Hepatocyte (in vitro differentiated cells): ENCODE measurements at regions not wholly inside any gene's neighbourhood (a gene's known extent, or its start where the extent isn't known, plus 50 kb on each side); places are given as distances from the start of the nearest gene placed in this dataset.

ENCODE experiments used
- DNase-seq: peaks from one replicate; pipeline ENCODE4 v3.0.0-alpha.2; 2016; ENCODE audit warnings: low spot score
- H2AFZ ChIP-seq: fragments of 200-600 bp; sonication (generic); 2 replicates; pipeline ENCODE4 v1.6.0; 2016; ENCODE audit warnings: antibody characterized with exemption, mild to moderate bottlenecking
- H3K27ac ChIP-seq: fragments of 200-600 bp; sonication (generic); 2 replicates; pipeline ENCODE4 v1.5.1; 2016; ENCODE audit warnings: mild to moderate bottlenecking
- H3K27me3 ChIP-seq: fragments of 200-600 bp; sonication (generic); 2 replicates; pipeline ENCODE4 v1.6.1; 2016
- H3K36me3 ChIP-seq: fragments of 200-600 bp; sonication (generic); replicated peaks from 2 replicates; pipeline ENCODE4 v1.5.1; 2016; ENCODE audit warnings: low read depth; ENCODE audit not compliant: insufficient read depth
- H3K4me1 ChIP-seq: fragments of 200-600 bp; sonication (generic); 2 replicates; pipeline ENCODE4 v1.5.1; 2016; ENCODE audit warnings: mild to moderate bottlenecking, moderate library complexity; ENCODE audit not compliant: insufficient read depth
- H3K4me2 ChIP-seq: fragments of 200-600 bp; sonication (generic); 2 replicates; pipeline ENCODE4 v1.6.0; 2016
- H3K4me3 ChIP-seq: fragments of 200-600 bp; sonication (generic); 2 replicates; pipeline ENCODE4 v1.5.1; 2016; ENCODE audit warnings: mild to moderate bottlenecking
- H3K79me2 ChIP-seq: fragments of 200-600 bp; sonication (generic); 2 replicates; pipeline ENCODE4 v1.6.0; 2017; ENCODE audit warnings: mild to moderate bottlenecking
- H3K9me2 ChIP-seq: fragments of 200-600 bp; sonication (generic); replicated peaks from 2 replicates; pipeline ENCODE4 v1.6.0; 2017; ENCODE audit warnings: mild to moderate bottlenecking; ENCODE audit not compliant: insufficient read depth
- H3K9me3 ChIP-seq: fragments of 200-600 bp; sonication (generic); 2 replicates; pipeline ENCODE4 v1.5.1; 2016; ENCODE audit warnings: low read depth, mild to moderate bottlenecking
- H4K20me1 ChIP-seq: fragments of 200-600 bp; sonication (generic); 2 replicates; pipeline ENCODE4 v1.6.0; 2016; ENCODE audit warnings: mild to moderate bottlenecking; ENCODE audit not compliant: insufficient read depth, poor library complexity, severe bottlenecking
- EZH2 ChIP-seq: fragments of 200-600 bp; sonication (generic); IDR thresholded peaks from 2 replicates; pipeline ENCODE4 v1.6.1; 2016; ENCODE audit warnings: antibody characterized with exemption, mild to moderate bottlenecking, borderline replicate concordance
- EZH2phosphoT487 ChIP-seq: fragments of 200-600 bp; sonication (generic); IDR thresholded peaks from one replicate; pipeline ENCODE4 v1.6.1; 2018; ENCODE audit warnings: antibody characterized with exemption, mild to moderate bottlenecking, low read depth, moderate library complexity; ENCODE audit not compliant: unreplicated experiment, severe bottlenecking
- WGBS: methylation state at CpG from one replicate; pipeline ENCODE4 v1.1.6; 2016; ENCODE audit warnings: low lambda C conversion rate; ENCODE audit errors: missing lambda C conversion rate; 5-methylcytosine and 5-hydroxymethylcytosine counted together
- TF ChIP-seq, protein P1 (sequence below): fragments of 200-600 bp; sonication (generic); IDR thresholded peaks from 2 replicates; pipeline ENCODE4 v1.5.1; 2016; ENCODE audit warnings: antibody characterized with exemption, mild to moderate bottlenecking; ENCODE audit not compliant: poor library complexity

DNA sequence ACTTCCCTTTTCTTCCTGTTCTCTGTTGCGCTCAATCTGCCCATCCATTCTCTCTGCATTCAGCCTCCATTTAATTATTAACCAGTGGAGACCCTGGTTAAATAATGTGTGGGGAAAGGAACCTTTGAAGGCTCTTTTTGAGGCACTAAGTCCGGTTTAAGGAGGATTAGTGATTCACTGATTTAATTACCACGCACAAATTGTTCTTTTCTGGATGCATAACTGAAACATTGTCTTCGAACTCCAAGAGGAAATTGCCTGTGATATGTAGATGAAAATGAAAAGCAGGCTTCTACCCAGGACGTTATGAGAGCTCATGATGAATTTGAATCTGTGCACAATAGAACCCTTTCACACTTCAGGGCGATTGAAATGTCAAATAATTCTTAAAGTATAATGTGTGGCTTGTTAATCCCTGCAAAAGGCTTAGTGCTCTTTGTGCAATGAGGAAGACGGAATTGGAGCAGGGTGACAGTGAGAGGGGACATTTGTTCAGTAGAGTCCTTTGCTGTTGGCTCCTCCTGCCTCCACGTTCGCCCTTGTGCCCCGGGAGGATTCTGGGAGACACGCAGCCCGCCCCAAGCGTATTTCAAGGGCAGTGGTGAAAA lies 51.1 kb upstream of the ZNF236 start:
- Histone ChIP-seq H3K4me3 (no peak overlapping the region), H3K4me2 (peak overlapping the region; percentile 64), H3K9me3 (no peaks in the 10 kb centered on the region), H3K9me2 (no peaks in the 10 kb centered on the region), H2AFZ (peak overlapping the region; percentile 49), H3K79me2 (no peaks in the 10 kb centered on the region), H3K4me1 (no peaks in the 10 kb centered on the region), H3K27me3 (no peaks in the 10 kb centered on the region), H3K36me3 (no peaks in the 10 kb centered on the region), H3K27ac (no peak overlapping the region), H4K20me1 (no peaks in the 10 kb centered on the region)
- 59% methylated on average over 13 of the region's 13 CpGs for WGBS
- TF ChIP-seq, protein P1, sequence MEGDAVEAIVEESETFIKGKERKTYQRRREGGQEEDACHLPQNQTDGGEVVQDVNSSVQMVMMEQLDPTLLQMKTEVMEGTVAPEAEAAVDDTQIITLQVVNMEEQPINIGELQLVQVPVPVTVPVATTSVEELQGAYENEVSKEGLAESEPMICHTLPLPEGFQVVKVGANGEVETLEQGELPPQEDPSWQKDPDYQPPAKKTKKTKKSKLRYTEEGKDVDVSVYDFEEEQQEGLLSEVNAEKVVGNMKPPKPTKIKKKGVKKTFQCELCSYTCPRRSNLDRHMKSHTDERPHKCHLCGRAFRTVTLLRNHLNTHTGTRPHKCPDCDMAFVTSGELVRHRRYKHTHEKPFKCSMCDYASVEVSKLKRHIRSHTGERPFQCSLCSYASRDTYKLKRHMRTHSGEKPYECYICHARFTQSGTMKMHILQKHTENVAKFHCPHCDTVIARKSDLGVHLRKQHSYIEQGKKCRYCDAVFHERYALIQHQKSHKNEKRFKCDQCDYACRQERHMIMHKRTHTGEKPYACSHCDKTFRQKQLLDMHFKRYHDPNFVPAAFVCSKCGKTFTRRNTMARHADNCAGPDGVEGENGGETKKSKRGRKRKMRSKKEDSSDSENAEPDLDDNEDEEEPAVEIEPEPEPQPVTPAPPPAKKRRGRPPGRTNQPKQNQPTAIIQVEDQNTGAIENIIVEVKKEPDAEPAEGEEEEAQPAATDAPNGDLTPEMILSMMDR: no peak
- no peak for TF ChIP-seq EZH2
- no peak for TF ChIP-seq EZH2phosphoT487
- DNase-seq: no peak

DNA sequence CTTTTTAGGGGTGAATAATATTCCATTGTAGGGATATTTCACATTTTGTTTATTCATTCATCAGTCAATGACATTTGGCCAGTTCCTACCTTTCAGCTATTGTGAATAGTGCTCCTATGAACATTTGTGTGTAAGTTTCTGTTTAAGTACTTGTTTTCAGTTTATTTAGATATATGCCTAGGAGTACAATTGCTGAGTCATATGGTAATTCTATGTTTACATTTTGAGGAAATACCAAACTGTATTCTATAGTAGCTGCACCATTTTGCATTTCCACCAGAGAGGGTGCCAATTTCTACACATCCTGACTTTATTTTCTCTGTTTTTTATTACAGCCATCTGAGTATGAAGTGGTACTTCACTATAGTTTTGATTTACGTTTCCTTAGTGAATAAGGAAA lies 54.4 kb upstream of the ZNF236 start:
- H3K27ac ChIP-seq: no peak overlapping the region
- no peaks in the 10 kb centered on the region for H4K20me1 ChIP-seq
- no peak overlapping the region for H3K4me2 ChIP-seq
- H2AFZ ChIP-seq: no peak overlapping the region
- H3K9me2 ChIP-seq: no peaks in the 10 kb centered on the region
- H3K79me2 ChIP-seq: no peaks in the 10 kb centered on the region
- H3K4me3 ChIP-seq: no peak overlapping the region
- H3K27me3 ChIP-seq: no peaks in the 10 kb centered on the region
- no peaks in the 10 kb centered on the region for H3K9me3 ChIP-seq
- 90% methylated on average over 1 of the region's 1 CpG for WGBS
- no peak for DNase-seq
- H3K36me3 ChIP-seq: no peaks in the 10 kb centered on the region
- TF ChIP-seq, protein P1: no peak
- TF ChIP-seq EZH2phosphoT487: no peak
- no peak for TF ChIP-seq EZH2
- H3K4me1 ChIP-seq: no peaks in the 10 kb centered on the region

DNA sequence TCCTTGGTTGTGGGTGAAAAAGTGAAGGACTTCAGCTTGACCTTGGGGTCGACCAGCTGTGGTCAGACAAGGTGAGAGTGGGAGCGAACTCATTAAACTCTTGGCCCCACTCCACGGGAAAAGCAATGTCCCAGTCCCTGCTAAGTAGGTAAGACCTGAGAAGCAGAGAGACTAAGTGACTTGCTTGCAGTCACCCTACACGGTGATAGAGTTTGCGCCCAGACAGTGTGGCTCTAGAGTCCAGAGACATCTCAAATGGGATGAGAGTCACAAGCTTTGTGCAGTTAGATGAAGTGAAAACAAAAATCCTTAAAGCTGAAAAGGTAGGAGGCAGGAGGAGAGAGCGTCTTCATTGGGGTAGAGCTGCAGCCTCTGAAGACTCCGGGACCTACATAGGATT lies 55.9 kb upstream of the ZNF236 start:
- no peak for TF ChIP-seq EZH2phosphoT487
- TF ChIP-seq, protein P1: no peak
- no peak for TF ChIP-seq EZH2
- 90% methylated on average over 7 of the region's 7 CpGs for WGBS

DNA sequence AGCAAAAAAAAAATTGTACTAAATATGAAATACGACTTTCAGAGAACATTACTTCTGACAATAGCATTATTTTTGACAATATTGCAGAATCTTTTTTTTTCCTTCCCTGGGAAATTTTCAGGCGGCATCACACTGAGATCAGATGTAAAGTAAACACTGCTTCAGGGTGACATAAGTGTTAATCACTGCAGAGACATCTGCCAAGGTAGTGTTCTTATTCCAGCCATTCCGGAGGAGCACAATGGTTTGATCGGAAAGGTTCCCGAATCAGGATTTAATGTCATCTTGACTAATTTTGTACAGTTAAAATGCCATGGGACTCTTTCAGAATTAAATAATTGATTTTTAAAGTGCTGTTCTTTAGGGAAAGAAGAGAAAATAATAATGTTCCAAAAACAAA lies 56.7 kb upstream of the ZNF236 start:
- TF ChIP-seq EZH2phosphoT487 (no peak), EZH2 (no peak)
- TF ChIP-seq, protein P1: no peak
- Histone ChIP-seq H3K4me2 (no peak overlapping the region), H3K79me2 (no peaks in the 10 kb centered on the region), H3K27ac (no peak overlapping the region), H3K4me3 (no peak overlapping the region), H3K9me2 (no peaks in the 10 kb centered on the region), H2AFZ (no peak overlapping the region), H4K20me1 (no peaks in the 10 kb centered on the region), H3K36me3 (no peaks in the 10 kb centered on the region), H3K27me3 (no peaks in the 10 kb centered on the region), H3K9me3 (no peaks in the 10 kb centered on the region), H3K4me1 (no peaks in the 10 kb centered on the region)
- 83% methylated on average over 5 of the region's 5 CpGs for WGBS
- DNase-seq: no peak

More for the DNA sequence above, 55.9 kb upstream of the ZNF236 start:
- Histone ChIP-seq H3K4me1 (no peaks in the 10 kb centered on the region), H3K79me2 (no peaks in the 10 kb centered on the region), H3K9me3 (no peaks in the 10 kb centered on the region), H3K4me3 (no peak overlapping the region), H2AFZ (no peak overlapping the region), H3K27ac (no peak overlapping the region), H3K36me3 (no peaks in the 10 kb centered on the region), H3K9me2 (no peaks in the 10 kb centered on the region), H3K27me3 (no peaks in the 10 kb centered on the region), H4K20me1 (no peaks in the 10 kb centered on the region), H3K4me2 (no peak overlapping the region)
- DNase-seq: no peak
